HG02884 (cell line): ENCODE measurements at regions not wholly inside any gene's neighbourhood (a gene's known extent, or its start where the extent isn't known, plus 50 kb on each side); places are given as distances from the start of the nearest gene placed in this dataset.
"Not testable (repeated sequence)": the region's sequence is repeated elsewhere in the genome, so short reads cannot be mapped to it uniquely, and the experiment has no call there.

ENCODE experiments used
- ATAC-seq: cut with Tn5 transposase; IDR thresholded peaks from one replicate; pipeline ENCODE4 v1.9.1; 2021; ENCODE audit warnings: mild to moderate bottlenecking, moderate library complexity; ENCODE audit not compliant: unreplicated experiment

DNA sequence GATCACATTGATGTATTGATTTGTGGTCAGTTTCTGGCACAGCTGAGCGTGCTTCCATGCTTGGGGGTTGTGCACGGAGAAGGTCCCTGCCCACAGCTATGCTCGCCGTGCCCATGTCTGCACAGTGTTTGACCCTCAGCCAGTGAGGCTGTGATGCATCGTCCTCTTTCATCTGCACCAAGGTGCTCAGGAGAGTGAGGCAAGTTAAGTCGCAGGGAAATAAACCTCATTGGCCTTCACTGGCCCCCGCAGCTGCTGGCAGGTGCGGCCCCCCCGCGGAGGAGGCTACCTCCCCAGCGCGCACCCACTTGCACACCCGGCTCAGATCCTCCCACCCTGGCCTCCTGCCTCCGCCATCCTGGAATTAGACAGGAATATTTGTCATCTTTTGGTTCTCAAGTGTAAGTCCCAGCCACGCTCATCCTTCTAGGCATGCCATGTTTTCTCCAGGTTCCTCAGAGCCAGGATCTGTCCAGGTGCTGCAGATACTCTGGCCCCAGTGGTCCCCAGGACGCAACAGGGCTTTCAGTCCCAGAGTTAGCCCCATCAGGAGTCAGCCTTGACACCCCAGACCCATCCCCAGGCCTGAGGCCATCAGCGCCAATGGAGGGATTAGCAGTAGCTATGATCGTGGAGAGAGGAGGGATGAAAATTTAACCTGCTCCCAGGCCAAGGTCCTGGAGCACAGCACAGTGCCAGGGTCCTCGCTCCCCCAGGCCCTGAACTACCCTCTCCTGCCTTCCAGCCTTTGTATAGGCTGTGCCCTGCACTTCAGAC is 93.7 kb downstream of the OAT start:
- no peak for ATAC-seq

DNA sequence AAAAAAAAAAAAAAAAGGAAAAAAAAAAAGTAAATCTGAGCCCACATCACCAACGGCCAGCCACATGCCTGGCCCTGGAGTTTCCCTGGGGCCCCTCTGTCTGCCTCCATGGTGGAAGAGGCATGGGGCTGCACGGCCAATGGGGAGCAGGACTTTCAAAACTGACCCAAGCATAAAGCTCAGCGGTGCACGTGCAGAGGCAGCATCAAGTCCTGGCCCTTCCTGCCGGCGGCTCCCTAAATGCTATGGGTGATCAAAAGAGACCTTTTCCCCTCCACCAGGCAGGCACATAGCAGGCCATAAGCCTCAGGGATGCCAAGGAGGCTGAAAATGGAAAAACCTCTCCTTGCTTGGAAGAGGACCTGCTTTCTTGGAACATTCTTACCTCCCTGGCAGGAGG is 94.3 kb downstream of the OAT start:
- no peak for ATAC-seq

DNA sequence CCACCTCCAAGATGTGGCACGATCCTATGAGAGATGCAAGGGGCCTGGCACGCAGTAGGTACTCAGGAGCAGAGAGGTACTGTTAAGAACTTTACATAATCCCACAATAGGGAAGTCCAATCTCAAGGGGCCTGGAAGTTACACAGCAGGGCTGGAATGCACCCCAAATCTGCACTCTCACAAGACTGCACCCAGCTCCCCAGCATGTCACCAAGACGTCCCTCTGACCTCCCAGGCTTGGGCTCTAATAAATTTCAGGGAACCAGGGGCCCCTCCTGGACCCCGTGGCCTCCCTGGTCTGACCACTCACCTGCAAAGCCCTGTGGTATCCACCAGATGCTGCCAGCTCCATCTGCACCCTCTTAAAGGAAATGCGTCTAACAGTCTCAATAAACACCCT is 94.9 kb downstream of the OAT start:
- no peak for ATAC-seq

DNA sequence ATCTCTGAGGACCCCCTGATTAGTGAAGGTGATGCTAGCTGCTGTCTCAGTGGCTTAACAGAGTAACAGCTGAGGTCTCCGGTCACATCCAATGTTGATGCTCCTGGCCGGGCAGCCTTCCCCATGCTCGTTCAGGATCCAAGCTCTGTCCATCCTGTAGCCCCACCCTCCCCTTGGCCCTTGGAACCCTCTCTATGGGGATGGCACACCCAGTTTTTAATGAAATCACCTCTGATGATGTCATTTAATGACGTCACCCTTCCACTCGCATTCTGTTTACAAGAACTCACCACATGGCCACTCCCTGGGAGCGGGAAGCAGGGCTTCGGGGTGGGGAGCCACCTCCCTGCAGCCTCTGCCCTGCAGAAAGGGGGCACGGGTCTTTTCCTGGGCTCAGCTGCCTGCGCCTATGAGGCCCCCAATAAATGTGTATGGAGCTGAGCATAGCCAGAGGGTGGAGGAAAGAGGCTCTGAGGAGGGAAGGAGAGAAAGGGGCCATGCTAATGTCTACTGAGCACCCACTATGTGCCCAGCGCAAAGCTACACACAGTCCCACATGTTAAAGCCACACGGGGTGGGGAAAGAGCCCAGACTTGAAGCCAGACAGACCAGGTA is 95.5 kb downstream of the OAT start:
- no peak for ATAC-seq

DNA sequence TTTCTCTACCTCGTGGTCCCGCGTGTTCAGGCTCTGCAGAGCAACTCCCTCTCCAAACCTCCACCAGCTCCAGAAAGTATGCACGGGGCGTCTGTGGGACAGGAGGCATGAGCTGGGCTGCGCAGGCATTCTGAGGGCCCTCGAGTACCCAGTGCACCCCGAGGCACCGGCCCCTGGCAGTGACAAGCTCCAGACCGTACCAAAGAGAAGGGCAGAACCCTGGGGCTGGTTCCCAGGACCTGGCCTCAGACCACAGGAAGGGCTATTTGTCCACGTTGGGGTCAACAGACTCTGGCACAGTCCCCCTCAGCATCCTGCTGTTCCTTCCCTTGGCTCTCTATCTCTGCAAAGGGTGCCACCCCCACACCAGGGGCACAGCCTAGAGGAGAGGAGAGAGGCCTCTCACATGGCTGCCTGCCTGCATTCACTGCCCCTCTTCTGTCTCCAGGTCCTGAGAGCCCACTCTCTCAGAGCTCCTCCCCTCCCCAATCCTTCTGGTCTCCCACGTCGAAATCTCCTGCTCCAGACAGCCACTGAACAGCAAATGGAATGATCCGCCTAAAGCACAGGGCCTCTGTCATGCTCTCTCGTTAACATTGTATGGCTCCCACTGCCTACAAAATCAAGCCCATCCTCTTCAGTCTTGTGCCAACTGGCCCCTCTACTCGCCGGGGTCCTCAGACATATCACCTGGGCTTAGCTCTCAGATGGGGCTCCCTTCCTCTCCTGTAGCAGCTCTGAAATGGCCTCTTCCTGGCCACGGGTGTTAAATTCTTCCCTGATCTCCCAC is 96.3 kb downstream of the OAT start:
- no peak for ATAC-seq

DNA sequence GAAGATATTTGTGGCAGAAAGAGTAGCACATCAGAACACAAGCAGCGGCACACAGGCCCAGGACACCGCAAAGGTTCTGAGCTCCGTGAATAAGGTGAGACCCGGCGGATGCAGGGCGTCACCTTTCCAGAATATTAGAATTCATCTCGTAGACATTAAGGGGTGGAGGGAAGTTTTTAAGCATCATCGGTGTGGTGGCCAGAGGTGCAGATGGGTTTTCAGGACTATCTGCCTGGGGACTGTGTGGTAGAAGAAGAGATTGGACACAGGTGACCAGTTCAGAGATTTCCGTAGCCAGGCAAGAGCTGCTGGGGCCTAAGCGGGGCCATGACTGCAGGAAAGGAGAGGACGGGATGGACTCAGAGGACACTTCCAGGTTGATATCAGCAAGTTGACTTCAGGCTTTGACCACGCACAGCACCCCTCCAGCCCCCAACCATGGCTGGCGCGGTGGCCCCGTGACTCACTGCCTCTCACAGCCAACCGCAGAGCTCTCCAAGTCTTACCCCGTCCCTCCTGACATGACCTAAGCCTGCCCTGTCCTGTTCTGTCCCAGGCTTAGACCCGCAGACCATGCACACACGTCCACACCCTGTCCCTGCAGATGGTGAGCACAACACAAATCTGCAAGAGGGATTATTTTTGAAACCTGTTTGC is 97.2 kb downstream of the OAT start:
- no peak for ATAC-seq

DNA sequence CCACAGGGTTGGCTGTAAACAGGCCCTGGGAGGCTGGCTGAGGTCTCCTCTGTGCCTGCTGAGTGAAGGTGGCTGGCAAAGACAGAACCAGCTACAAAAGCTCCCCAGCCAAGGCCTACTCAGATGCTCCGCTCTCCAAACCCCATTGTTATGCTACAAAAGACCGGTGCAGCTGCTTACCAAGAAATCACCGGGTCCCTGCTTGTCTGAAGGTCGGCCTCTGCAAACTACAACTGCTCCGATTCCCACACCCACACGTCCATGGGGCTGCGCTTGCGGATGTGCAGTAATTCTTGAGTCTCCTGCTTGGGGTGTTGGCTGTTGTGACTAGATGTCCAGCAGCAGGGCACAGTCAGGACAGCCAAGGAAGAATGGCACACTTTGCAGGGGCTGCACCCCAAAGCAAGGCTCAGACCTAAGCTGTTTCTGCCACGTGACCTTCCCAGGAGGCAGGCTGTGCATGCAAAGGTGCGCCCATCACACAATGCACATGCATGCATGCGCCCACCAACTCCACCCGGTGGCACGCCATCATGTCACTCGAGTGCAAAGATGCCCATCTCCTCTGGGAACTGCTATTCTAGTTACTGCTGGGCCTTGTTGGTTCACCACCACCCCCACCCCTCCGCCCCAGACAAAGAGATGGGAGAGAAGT is 97.8 kb downstream of the OAT start:
- ATAC-seq: no peak

DNA sequence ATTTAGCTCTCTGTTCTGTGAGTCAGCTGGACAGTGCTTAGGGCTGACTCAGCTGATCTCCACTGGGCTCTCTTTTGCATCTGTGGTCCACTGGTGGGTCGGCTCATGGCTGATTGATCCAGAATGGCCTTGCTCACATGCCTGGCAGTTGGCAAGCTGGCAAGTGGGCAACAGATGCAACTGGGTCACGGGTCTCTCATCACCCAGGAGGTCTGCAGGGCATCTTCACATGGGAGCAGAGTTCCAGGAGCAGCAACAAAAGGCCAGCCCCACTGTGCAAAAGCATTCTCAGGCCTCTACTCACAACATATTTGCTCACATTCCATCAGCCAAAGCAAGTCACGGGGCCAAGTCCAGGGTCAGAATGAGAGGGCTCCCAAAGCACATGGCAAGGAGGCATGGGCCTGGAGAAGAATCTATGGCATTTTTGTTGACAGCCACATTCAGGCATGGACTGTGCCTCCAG is 98.8 kb downstream of the OAT start:
- no peak for ATAC-seq

DNA sequence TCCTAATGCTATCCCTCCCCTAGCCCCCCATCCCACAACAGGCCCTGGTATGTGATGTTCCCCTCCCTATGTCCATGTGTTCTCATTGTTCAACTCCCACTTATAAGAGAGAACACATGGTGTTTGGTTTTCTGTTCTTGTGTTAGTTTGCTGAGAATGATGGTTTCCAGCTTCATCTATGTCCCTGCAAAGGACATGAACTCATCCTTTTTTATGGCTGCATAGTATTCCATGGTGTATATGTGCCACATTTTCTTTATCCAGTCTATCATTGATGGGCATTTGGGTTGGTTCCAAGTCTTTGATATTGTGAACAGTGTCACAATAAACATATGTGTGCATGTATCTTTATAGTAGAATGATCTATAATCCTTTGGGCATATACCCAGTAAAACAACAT is 99.2 kb downstream of the OAT start:
- ATAC-seq: not testable (repeated sequence)

DNA sequence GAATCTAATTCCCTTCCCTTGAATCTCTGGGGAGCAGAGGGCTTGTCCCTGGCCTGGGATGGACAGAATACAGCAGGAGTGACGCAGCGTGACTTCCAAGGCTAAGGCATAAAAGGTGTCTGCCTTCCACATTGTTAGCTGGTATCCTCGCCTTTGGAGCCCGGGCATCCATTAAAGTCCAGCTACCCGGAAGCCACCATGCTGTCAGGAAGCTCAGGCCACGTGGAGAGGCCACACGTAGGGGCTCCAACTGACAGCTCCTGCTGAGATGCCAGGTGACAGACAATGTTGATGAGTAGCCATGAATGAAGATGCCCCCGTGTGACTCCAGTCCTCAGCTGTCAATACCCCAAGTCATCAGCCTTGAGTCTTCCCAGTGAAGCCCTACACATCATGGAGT is 99.9 kb downstream of the OAT start:
- no peak for ATAC-seq

DNA sequence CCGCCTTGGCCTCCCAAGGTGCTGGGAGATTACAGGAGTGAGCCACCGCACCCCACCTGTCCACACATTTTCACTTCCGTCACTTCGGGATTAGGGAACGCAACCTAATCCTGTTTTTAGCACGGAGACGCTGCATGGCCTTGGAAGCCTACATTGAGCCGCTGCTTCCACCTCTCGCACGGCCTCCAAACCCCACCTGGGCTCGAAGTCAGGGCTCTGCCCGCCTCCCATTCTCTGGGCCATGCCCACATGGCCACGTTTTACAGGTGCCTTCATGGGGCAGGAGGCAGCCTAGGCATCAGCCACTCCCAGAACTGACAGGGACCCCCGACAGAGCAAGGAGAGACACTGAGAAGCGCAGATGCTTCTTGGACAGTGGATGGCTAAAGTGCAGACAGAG is 100.6 kb downstream of the OAT start:
- no peak for ATAC-seq

DNA sequence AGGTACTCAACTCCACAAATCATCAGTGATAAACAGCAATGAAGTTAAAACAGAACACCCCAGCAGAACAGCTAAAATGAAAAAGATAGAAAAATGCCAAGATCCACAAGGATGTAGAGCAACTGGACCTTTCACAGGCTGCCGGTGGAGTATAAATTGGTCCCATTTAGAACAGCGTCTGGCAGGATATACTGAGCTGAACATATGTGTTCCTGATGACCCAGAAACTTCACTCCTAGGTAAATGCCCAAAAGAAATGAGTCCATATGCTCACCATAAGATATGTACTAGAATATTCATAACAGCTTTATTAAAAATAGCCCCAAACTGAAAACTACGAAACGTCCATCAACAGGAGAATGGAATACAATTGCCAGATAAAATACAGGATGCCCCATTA is 102.4 kb downstream of the OAT start:
- ATAC-seq: no peak

DNA sequence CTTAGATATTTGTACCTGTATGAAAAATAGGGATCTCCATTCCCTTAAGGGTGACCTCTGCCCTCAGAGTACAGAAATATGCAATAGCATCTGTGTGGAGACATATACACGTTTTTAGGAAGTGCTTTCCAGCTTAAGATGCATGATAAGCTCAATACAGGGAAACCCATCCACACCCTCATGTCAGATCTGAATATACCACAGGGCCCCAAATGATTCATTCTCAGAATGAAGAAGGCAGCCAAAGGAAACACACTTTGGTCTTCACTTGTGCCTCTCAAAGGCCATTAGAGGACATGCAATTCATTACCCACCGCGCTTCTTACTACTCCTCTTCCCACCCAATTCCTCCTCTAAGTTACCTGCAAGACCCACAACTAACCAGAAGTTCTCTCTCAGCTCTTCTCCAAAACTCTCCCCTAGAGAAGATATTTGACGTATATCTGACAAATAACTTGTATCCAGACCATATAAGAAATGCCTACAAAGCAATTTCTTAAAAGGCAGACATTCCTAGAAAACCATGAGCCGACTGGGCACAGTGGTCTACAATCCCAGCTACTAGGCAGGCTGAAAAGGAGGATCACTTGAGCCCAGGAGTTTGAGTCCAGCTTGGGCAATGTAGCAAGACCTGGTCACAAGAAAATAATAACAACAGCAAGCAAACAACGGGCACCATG is 103.0 kb downstream of the OAT start:
- no peak for ATAC-seq

DNA sequence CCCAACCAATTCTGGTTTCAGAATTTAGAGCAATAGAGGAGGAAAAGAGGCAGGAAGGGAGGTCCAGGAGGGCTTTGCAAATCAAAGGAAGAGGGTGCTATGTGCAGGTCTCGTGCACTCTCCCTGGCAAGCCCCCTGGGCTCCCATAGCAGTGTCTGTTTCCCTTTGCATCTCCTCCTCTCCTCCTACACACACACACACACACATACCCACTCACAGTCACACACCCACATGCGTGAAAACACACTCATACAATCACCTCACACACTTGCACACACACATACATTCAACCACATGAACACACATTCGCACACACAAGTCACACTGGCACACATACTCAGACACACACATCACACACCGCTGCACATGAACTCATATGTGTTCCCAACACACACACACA is 105.3 kb downstream of the OAT start:
- ATAC-seq: no peak

DNA sequence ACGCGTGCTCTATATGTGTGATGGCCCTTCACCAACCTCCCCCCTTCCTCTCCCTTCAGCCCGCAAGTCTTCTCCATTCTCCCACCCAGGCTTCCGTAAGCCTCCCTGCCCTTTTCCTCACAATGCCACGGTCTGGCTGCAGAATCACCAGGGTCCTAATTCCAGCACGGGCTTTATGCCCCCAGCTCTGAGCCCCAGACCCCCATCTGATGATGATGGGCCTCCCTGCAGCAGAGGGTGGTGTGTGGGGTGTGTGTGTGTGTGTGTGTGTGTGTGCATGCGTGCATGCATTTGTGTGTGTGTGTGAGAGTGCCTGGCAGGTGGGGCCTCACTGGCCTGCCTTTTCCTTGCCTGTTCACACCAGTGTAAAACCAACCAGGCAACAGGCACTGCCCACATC is 109.9 kb downstream of the OAT start:
- ATAC-seq: no peak

DNA sequence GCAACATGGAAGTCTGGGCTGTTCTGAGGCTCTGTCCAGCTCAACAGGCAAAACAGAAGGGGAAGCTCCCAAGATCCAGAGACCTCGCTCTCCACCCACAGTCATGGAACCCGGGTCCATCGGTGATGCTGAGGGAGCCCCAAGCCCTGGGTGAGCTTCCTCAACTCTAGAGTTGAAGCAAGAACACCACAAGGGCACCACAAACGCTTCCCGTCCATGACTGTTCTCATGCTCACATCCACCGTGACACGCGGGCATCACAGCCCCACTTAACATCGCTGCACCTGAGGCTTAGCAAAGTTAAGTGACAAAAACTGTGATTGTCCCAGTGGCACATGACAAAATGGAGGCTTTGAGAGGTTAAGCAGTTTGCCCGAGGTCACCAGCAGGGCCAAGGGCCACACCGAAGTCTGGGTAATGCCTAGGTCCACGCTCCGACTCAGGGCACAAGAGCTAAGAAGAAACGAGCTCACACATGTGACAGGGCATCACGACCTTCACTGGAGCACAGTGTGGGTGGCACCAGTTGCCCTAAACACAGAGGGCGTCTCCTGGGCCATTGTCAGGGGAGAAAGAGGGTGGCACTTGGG is 110.6 kb downstream of the OAT start:
- ATAC-seq: no peak

DNA sequence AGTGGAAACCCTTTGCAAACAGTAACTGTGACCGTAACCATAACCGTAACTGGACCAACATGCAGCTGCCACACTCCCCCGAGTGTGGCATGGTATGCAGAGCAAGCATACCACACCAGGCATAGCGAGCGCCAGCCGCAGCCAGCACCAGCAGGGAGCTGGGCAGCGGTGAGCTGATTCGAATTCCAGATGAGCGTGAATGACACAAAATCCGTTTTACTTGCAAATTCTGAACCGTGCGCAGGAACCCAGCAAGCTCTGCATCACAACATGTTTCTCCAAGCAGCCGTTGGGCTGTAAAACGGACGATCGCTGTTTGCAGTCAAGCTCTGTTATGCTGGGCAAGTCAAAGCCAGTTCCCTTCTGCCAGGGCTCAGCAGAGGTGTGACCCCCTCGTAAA is 111.1 kb downstream of the OAT start:
- ATAC-seq: no peak

DNA sequence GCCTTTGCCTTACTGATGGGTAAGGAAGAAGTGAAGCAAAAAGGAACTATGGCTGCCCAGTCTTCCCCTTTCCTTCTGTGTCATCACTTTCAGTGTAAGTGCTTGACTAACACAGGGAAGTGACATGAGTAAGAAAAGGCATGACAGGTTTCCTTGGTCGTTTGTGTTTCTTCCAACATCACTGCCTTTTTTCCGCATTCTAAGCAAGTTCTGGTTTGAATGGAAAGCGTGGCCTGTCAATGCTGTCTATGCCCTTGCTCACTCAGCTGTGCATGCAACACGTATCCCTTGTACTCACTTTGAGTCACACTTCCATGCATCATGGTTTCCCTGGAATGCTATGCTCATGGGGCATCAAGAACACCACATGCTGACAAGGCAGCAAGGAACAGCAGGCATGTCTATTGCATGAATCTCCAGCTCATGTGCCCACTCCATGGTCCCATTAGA is 111.8 kb downstream of the OAT start:
- no peak for ATAC-seq

DNA sequence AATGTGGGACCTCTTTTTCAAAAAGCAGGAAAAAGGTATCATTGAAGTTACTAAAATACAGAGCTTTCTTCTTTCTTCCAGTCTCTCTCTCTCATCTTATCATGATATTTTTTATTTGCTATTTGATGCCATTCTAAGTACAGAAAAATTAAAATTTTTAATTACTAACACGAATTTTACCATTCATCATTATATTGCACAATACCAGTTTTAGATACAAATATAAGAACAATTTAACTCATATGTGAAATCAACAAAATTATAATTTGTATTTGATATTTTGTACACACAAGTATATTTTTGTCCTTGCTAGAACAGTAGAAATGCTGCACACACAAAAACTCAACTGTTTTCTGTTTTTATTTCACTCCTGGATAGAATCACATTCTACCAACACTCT is 112.2 kb downstream of the OAT start:
- ATAC-seq: no peak

DNA sequence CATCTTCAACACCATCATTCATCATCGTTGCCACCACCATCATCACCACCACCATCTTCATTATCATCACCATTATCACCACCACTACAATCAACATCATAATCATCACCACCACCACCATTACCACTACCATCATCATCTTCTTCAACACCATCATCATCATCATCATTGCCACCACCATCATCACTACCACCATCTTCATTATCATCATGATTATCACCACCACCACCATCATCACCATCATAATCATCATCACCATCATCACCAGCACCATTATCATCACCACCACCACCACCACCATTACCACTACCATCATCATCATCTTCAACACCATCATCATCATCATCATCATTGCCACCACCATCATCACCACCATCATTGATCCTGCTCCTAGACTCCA is 112.7 kb downstream of the OAT start:
- no peak for ATAC-seq
